Stimulated activated CD4-positive, alpha-beta T cell treated with anti-CD3 and anti-CD28 coated beads, TNF-alpha, amount 100 ng/mL, for 48 hours (primary cell): ENCODE measurements at regions not wholly inside any gene's neighbourhood (a gene's known extent, or its start where the extent isn't known, plus 50 kb on each side); places are given as distances from the start of the nearest gene placed in this dataset.

Experiments
- DNase-seq, 3 donors: peaks; one replicate each; pipeline ENCODE4 v3.0.0-alpha.2; 2020; ENCODE audit warnings: low read depth in 3 of 3

DNA sequence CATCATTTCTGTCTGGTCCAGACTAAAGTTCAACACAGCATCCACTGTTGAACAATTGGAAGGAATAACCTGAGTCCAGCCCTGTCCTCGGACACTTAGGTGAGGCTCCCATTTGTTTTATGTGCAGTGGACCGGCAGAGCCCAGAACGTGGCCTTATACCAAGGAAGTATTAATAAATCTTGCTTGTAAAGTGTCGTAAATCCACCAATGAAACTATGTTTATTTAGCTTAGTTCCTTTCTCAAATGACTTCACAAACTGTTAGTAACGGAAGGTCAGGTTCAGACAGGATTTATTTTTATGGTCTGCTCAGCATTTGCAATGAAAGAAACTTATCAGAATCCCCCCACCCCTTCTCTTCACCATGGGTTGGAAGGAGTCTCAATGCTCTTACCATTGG, 149.5 kb downstream of the PCSK1 start:
- no peak for DNase-seq

DNA sequence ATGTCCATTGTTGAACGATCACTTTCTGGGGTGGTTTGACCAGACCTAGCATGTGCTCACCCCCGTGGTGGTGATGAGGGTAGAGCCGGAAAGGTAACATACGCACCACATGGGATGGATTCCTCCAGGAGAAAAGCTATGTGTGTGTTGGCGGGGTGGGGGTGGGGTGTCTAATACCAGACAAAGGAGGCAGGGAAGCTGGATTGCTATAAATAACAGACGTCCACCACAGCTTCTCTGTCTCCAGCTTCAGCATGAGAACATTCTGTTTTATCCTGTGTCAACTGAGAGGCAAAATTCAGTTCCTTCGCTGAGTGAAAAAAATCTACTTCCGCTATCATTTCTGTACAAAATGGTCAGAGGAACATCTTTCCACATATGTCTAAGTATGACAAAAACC, 151.0 kb downstream of the PCSK1 start:
- no peak for DNase-seq

- no peak for DNase-seq
These were observed 152.1 kb downstream of the PCSK1 start for GRCh38 chr5:96280946-96281393.

- DNase-seq, result no peak
These were observed 153.1 kb downstream of the PCSK1 start for GRCh38 chr5:96279801-96280542.

DNA sequence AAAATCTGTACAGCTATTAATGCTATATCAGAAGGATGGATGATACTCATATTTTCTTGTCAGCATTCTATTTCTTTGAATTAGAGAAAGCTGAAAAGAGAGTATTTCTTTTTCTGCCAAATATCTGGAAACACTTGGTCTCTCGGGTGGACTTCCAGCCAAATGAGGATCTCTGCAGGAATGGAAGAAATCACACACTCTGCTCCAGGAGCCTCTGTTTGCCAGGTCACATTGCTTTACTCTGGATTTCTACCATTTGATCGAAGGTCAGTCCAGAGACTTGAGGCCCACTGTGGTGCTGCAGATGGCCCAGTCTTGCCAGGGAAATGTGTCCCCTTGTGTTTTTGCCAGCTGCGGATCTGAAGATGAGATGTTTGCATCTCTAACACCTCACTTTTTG, 154.1 kb downstream of the PCSK1 start:
- no peak for DNase-seq

GRCh38 chr5:96275051-96275450, 158.0 kb downstream of the PCSK1 start:
- DNase-seq, result no peak

DNA sequence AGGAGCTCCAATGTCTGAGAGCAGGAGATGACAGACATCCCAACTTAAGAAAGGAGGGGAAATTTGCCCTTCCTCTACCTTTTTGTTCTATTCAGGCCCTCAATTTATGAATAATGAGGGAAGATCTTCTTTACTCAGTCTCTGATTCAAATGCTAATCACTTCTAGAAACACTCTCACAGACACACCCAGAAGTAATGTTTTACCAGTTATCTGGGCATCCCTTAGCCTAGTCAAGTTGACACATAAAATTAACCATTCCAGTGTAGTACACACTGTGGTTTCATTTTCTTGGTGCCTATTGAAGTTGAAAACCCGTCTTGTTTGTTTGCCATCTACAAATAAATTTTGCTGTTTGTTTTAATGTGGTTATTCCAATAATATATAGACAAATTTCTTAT, 167.6 kb downstream of the PCSK1 start:
- no peak for DNase-seq

DNA sequence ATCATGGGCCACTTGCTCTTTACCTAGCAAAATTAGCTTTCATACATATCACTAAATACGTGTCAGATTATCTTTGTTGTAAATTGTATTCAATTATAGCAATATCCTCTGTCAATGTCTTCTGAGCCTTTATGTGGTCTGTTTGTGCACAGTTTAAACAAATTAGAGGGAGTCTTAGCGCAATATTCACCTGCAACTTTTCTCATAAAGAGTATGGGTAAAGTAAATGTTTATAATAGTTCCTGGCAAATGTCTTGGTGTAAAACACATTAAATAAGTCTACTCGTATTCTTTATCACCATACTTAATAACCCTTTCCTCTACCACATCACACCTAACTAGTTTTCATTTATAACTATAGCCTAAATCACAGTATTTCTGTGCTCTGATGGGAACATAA, 169.0 kb downstream of the PCSK1 start:
- no peak for DNase-seq

- no peak for DNase-seq
These were observed 170.9 kb downstream of the PCSK1 start for GRCh38 chr5:96262105-96262504.

GRCh38 chr5:96260009-96260408, 173.0 kb downstream of the PCSK1 start:
- no peak for DNase-seq

DNA sequence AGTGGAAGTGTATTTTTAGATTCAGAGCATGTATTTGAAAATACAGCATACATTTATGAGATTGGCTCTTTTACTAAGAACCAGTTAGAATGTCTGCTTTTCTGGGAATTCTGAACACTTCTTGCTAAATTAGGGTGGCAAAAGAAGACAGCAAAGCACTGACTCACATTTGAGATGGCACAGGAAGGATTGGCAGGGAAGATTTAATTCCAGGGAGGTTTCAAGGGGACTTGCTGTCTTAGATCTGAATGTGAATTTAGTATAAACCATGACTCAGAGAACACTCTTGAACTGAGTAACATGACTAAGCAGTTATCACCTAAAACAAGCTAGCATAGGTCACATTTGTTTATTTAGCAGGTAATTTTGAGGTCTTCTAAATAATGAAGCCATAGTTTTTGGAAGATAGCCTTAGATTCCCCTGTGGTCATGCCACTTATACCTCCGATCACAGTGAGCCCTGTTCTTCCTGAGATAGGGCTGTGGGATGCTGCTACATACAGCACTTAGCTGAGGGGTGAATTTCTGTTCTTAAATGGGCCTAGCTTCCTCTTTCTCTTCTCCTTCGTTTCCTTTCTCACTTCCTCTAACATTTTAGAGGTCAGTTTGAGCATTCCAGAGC, 173.8 kb downstream of the PCSK1 start:
- DNase-seq, result no peak

DNA sequence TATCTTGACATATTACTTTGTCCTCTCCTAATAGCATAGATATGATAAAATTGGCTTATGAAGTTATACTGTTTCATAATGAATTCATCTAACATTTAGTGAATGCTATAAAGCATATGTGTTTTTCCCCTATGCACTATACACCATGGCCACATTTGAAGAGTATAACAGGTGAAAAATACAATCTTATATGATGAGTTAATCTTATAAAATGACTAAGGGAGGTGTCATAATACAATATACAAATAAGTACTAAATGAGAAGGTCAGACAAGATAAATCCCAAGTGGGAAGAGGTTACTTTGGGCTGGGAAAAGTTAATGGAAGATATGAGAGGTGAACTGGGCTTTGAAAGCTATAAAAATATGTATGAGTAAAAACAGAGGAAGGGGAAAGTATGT, 174.4 kb downstream of the PCSK1 start:
- no peak for DNase-seq

DNA sequence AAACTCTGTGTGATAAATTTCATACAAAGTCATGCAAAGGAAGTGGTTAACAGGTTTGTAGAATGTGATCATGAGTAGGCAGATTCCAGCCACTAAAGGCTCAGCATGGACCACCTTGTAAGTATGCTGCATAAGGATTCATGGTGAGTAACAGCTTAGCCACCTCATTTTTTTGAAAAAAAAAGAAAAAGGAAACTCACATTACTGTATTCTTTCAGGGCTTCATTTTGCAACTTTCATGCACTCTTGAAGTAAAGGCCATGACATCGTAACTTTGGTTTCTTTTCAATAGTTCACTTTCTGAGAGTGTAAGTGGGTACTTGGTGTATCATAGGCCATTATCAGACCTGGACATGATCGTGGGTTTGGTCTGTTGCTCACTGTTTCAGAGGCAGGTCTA, 175.1 kb downstream of the PCSK1 start:
- no peak for DNase-seq

DNA sequence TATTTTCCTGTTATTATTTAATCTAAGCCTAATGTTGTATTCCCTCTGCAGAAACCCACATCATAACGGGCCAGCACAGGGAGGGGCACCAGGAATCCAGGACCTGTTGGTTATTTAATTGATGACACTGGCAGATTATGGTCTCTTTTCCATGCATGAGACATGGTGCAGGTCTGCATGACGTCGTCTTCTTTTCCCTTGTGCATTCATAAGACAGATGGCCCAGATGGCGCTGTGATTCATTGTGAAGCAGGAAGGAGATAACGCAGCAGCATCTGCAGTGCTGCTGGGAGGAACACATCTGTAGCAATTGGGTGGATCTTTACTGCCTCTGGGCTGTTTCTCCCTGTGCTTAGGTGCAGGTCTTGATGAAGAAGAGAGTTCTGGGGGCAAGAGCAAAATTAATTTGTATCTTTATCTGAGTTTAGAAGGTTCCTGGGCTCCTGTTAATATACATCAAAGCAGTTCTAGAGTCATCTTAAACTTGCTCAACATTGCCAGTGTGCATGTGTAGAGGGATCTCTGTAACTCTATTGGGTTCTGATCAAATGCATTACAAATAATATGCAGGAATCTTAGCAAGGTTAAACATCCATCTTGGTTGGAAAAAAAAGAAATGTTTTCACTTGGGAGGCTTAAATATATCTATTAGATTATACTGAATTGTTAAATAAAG, 176.1 kb downstream of the PCSK1 start:
- no peak for DNase-seq

DNA sequence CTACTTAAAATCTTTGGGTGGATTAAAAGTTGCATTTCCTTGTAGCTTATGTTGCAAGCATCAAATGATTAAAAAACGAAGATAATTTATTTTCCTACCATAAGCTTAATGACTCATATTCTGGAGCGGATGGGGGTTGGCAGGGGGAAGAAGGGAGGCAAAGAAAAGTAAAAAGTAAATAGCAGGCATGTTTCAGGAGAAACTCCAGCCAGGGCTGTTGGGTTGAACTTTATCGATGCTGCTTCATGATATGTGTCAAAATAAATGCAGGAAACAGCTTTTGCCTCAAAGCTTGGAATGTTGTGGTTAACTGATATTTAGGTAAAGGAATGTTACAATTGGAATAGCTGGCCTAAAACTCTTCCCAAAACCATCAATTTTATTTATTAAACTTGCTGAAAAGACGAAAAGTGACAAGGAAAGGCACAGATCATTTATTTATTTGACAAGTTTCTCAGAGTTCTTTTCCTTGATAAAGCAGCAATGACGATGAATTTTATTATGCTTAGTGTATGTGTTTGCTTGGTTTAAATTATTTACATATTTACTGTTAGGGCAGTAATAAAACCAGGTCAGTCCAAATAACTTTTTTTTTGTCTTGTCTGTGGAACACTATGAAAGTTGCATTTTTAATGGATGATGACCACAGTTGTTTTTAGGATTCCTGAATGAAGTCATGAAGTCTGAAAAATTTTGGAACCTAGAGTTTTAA, 177.9 kb downstream of the PCSK1 start:
- DNase-seq, result no peak

- no peak for DNase-seq
These were observed 179.9 kb downstream of the PCSK1 start for GRCh38 chr5:96253140-96253539.

DNA sequence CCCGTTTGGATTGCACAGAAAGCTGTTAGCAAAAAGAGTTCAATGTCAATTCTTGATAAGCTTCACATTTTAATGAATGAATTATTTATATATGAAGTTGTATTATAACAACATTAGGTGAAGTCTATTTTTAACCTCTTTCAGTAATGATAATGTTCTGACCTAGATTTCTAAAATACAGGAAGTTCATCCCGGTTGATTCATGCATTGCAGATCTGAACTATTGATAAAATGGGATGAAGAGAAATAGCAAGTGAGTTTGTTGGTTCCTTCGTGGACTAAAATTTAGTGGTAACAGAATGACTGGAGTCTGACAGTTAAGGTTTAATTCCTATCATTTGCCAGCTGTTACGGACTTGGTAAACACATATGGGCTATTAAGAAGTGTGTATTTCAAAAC, 180.5 kb downstream of the PCSK1 start:
- no peak for DNase-seq

GRCh38 chr5:96250782-96251181, 182.3 kb downstream of the PCSK1 start:
- no peak for DNase-seq

- no peak for DNase-seq
These were observed 184.9 kb downstream of the PCSK1 start for GRCh38 chr5:96248131-96248530.

DNA sequence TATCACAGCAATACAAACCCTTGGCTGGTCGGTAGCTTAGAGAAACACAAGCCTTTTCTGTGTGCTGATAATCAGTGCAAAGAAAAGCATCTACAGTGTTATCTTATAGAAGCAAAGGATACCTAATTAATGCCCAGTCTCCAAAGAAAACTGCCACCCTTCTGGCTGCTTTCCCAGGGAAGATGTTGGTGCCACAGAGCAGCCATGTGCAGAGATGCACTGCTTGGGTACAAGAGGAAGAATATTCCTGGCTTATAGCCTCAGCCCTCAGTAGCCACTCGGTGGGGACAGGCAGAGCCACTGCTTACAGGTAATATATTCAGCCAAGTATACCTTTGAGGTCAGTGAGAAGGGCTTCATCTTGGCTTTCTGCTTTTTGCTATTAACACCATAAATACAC, 185.3 kb downstream of the PCSK1 start:
- no peak for DNase-seq

DNA sequence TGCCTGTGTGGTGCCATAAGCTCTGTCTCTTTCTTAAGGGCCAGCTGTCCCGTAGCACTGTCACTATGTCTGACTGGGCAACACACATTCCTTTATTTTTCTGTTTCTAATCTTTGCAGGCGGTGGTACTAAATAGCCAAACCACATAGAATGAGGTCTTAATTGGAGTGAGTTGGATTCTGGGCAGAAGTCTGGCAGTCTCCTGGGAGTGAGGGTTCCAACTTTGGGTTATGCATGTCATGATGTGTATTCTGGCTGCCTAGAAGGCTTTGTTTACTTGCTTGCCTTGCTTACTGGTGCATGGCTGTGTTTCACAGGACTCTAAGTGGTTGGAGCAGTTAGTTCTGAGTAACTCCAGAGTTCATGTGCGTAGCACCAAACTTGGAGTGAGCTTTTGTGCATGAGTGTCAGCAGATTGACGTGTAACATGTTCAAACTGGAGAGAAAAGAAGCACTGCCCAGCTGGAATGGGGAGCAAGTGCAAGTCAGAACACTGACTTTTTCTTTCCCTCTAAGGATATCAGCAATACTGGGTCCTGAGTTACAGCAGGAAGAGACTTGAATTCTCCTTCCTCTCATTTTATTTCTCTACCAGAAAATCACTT, 185.8 kb downstream of the PCSK1 start:
- DNase-seq, result no peak
